ENCODE measurements at regions not wholly inside any gene's neighbourhood (a gene's known extent, or its start where the extent isn't known, plus 50 kb on each side); places are given as distances from the start of the nearest gene placed in this dataset.

GRCh38 chr10:69710008-69710888 is 80.2 kb downstream of the FAM241B start:
- CTCF ChIA-PET: interaction anchor here (0.6 kb wide), 1 partner anchor 246 kb away, joined by 3 read pairs; no protein-coding TSS in a partner anchor

DNA sequence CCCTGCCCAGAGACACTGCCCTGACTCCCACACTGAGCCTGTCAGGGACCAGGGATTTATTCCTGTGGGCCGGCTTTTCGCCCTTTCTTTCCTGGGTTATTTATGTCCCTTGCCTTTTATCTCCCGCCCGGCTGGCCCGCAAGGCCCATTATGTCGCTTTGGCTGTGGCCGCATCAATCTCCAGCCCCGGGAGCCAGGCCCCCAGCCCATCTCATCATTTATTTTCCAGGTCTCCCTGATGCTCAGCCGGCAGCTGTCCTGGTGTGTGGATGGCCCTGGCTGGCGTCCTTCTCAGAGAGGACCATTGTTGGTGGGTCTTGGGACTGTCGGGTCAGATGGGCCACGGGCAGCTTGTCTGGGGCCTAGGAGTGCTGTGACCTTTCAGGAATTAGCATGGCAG is 82.3 kb downstream of the FAM241B start:
- Histone ChIP-seq H3K27me3 (ENCODE audit: control insufficient read depth, insufficient read depth, low read length) (peaks cover 6% of the 10 kb centered on the region), H3K27ac (ENCODE audit: low read length) (no peak overlapping the region), H3K4me3 (ENCODE audit: low read depth in 2 of 2, low read length in 2 of 2) (no peak overlapping the region), H3K4me1 (ENCODE audit: control insufficient read depth, insufficient read depth, low read length) (no peaks in the 10 kb centered on the region), H3K9me3 (ENCODE audit: control insufficient read depth, insufficient read depth, low read depth, low read length) (no peaks in the 10 kb centered on the region), H3K36me3 (ENCODE audit: control insufficient read depth, insufficient read depth, low read length) (no peaks in the 10 kb centered on the region)
- no TSS peak for BruUV-seq (replicated peaks)
- no peak for TF ChIP-seq POLR2AphosphoS5 (IDR thresholded peaks at IDR 0.05; ENCODE audit: low read depth, low read length)
- TF ChIP-seq REST (IDR thresholded peaks at IDR 0.05; ENCODE audit: insufficient read depth in 1 of 2, low read depth in 2 of 2, low read length in 1 of 2): no peak
- no peak for TF ChIP-seq SIN3A (IDR thresholded peaks at IDR 0.05; ENCODE audit: borderline replicate concordance, insufficient read depth, low read depth, low read length)
- TF ChIP-seq TCF7L2 (IDR thresholded peaks at IDR 0.05; ENCODE audit: low read depth, low read length): no peak
- TF ChIP-seq, protein P1, sequence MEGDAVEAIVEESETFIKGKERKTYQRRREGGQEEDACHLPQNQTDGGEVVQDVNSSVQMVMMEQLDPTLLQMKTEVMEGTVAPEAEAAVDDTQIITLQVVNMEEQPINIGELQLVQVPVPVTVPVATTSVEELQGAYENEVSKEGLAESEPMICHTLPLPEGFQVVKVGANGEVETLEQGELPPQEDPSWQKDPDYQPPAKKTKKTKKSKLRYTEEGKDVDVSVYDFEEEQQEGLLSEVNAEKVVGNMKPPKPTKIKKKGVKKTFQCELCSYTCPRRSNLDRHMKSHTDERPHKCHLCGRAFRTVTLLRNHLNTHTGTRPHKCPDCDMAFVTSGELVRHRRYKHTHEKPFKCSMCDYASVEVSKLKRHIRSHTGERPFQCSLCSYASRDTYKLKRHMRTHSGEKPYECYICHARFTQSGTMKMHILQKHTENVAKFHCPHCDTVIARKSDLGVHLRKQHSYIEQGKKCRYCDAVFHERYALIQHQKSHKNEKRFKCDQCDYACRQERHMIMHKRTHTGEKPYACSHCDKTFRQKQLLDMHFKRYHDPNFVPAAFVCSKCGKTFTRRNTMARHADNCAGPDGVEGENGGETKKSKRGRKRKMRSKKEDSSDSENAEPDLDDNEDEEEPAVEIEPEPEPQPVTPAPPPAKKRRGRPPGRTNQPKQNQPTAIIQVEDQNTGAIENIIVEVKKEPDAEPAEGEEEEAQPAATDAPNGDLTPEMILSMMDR (IDR thresholded peaks at IDR 0.05): no peak
- CTCF ChIA-PET: interaction anchor here (0.6 kb wide), 1 partner anchor 9 kb away, joined by 4 read pairs; no protein-coding TSS in a partner anchor
- DNase-seq (ENCODE audit: low read depth, low spot score) (no peak), ATAC-seq (no peak)
- intact Hi-C loops (cut with micrococcal nuclease; ENCODE audit: unreplicated experiment): no loop called here
- POLR2A ChIA-PET: interaction anchor here (0.6 kb wide), 2 partner anchors 44 to 456 kb away, joined by 3 to 11 read pairs; no protein-coding TSS in a partner anchor
- in situ Hi-C loops (cut with HindIII; ENCODE audit: low pct_unique_long_range_greater_than_20kb, low sequenced_read_pairs): no loop called here

More at GRCh38 chr10:69710008-69710888, 80.2 kb downstream of the FAM241B start:
- H3K4me1 ChIP-seq (ENCODE audit: control insufficient read depth, insufficient read depth, low read length): no peaks in the 10 kb centered on the region
- no peak for ATAC-seq
- H3K27me3 ChIP-seq (ENCODE audit: control insufficient read depth, insufficient read depth, low read length): peaks cover 17% of the 10 kb centered on the region
- no TSS peak for BruUV-seq (replicated peaks)
- TF ChIP-seq, protein P1 (IDR thresholded peaks at IDR 0.05): no peak
- TF ChIP-seq TCF7L2 (IDR thresholded peaks at IDR 0.05; ENCODE audit: low read depth, low read length) (no peak), REST (IDR thresholded peaks at IDR 0.05; ENCODE audit: insufficient read depth in 1 of 2, low read depth in 2 of 2, low read length in 1 of 2) (no peak), POLR2AphosphoS5 (IDR thresholded peaks at IDR 0.05; ENCODE audit: low read depth, low read length) (no peak), SIN3A (IDR thresholded peaks at IDR 0.05; ENCODE audit: borderline replicate concordance, insufficient read depth, low read depth, low read length) (no peak)
- no peaks in the 10 kb centered on the region for H3K36me3 ChIP-seq (ENCODE audit: control insufficient read depth, insufficient read depth, low read length)
- no peak for DNase-seq (ENCODE audit: low read depth, low spot score)
- H3K27ac ChIP-seq (ENCODE audit: low read length): no peak overlapping the region
- POLR2A ChIA-PET: no interaction called here
- in situ Hi-C loops (cut with HindIII; ENCODE audit: low pct_unique_long_range_greater_than_20kb, low sequenced_read_pairs): no loop called here
- intact Hi-C loops (cut with micrococcal nuclease; ENCODE audit: unreplicated experiment): no loop called here
- no peaks in the 10 kb centered on the region for H3K9me3 ChIP-seq (ENCODE audit: control insufficient read depth, insufficient read depth, low read depth, low read length)
- H3K4me3 ChIP-seq (ENCODE audit: low read depth in 2 of 2, low read length in 2 of 2): no peak overlapping the region

All from Panc1 (cell line).